ENCODE measurements at regions not wholly inside any gene's neighbourhood (a gene's known extent, or its start where the extent isn't known, plus 50 kb on each side); places are given as distances from the start of the nearest gene placed in this dataset.

- no peaks in the 10 kb centered on the region for H3K4me1 Mint-ChIP-seq
- H3K36me3 Mint-ChIP-seq (ENCODE audit: low read depth), result no peaks in the 10 kb centered on the region
- H3K4me3 Mint-ChIP-seq, result no peak overlapping the region
- H3K9me3 Mint-ChIP-seq, result no peaks in the 10 kb centered on the region
- ChIA-PET CTCF (no interaction called here), POLR2A (no interaction called here)
- no peaks in the 10 kb centered on the region for H3K27me3 Mint-ChIP-seq
- no peak for DNase-seq
- no peak overlapping the region for H3K27ac Mint-ChIP-seq
Measured at GRCh38 chr4:96093563-96093962, 253.7 kb downstream of the PDHA2 start.

- Mint-ChIP-seq H3K4me1 (no peaks in the 10 kb centered on the region), H3K36me3 (ENCODE audit: low read depth) (no peaks in the 10 kb centered on the region), H3K27ac (no peak overlapping the region), H3K9me3 (no peaks in the 10 kb centered on the region), H3K27me3 (no peaks in the 10 kb centered on the region), H3K4me3 (no peak overlapping the region)
- POLR2A ChIA-PET, result no interaction called here
- DNase-seq, result no peak
- CTCF ChIA-PET, result no interaction called here
Measured at GRCh38 chr4:96094183-96094582, 254.3 kb downstream of the PDHA2 start.

- H3K36me3 Mint-ChIP-seq (ENCODE audit: low read depth), result no peaks in the 10 kb centered on the region
- POLR2A ChIA-PET, result no interaction called here
- no peaks in the 10 kb centered on the region for H3K4me1 Mint-ChIP-seq
- H3K27me3 Mint-ChIP-seq, result no peaks in the 10 kb centered on the region
- no peak for DNase-seq
- no peak overlapping the region for H3K27ac Mint-ChIP-seq
- peaks cover 6% of the 10 kb centered on the region for H3K9me3 Mint-ChIP-seq
- CTCF ChIA-PET, result no interaction called here
- no peak overlapping the region for H3K4me3 Mint-ChIP-seq
Measured at GRCh38 chr4:96097040-96097607, 257.2 kb downstream of the PDHA2 start.

- no peaks in the 10 kb centered on the region for H3K36me3 Mint-ChIP-seq (ENCODE audit: low read depth)
- no peaks in the 10 kb centered on the region for H3K27me3 Mint-ChIP-seq
- no peak for DNase-seq
- no peak overlapping the region for H3K4me3 Mint-ChIP-seq
- ChIA-PET CTCF (no interaction called here), POLR2A (no interaction called here)
- no peaks in the 10 kb centered on the region for H3K4me1 Mint-ChIP-seq
- peaks cover 6% of the 10 kb centered on the region for H3K9me3 Mint-ChIP-seq
- no peak overlapping the region for H3K27ac Mint-ChIP-seq
Measured at GRCh38 chr4:96097693-96098092, 257.8 kb downstream of the PDHA2 start.

- Mint-ChIP-seq H3K4me3 (no peak overlapping the region), H3K9me3 (peaks cover 6% of the 10 kb centered on the region), H3K27me3 (no peaks in the 10 kb centered on the region), H3K27ac (no peak overlapping the region), H3K4me1 (no peaks in the 10 kb centered on the region), H3K36me3 (ENCODE audit: low read depth) (no peaks in the 10 kb centered on the region)
- ChIA-PET CTCF (no interaction called here), POLR2A (no interaction called here)
- DNase-seq, result no peak
Measured at GRCh38 chr4:96099031-96099430, 259.1 kb downstream of the PDHA2 start.

GRCh38 chr4:96102541-96103026 is 262.7 kb downstream of the PDHA2 start:
- H3K27ac Mint-ChIP-seq, result no peak overlapping the region
- ChIA-PET CTCF (no interaction called here), POLR2A (no interaction called here)
- peaks cover 6% of the 10 kb centered on the region for H3K9me3 Mint-ChIP-seq
- H3K27me3 Mint-ChIP-seq, result no peaks in the 10 kb centered on the region
- DNase-seq, result no peak
- no peaks in the 10 kb centered on the region for H3K4me1 Mint-ChIP-seq
- no peak overlapping the region for H3K4me3 Mint-ChIP-seq
- no peaks in the 10 kb centered on the region for H3K36me3 Mint-ChIP-seq (ENCODE audit: low read depth)

GRCh38 chr4:96103086-96103485 is 263.2 kb downstream of the PDHA2 start:
- Mint-ChIP-seq H3K4me3 (no peak overlapping the region), H3K27me3 (no peaks in the 10 kb centered on the region), H3K27ac (no peak overlapping the region), H3K9me3 (peaks cover 9% of the 10 kb centered on the region), H3K36me3 (ENCODE audit: low read depth) (no peaks in the 10 kb centered on the region), H3K4me1 (no peaks in the 10 kb centered on the region)
- ChIA-PET POLR2A (no interaction called here), CTCF (no interaction called here)
- no peak for DNase-seq

- Mint-ChIP-seq H3K36me3 (ENCODE audit: low read depth) (no peaks in the 10 kb centered on the region), H3K4me3 (no peak overlapping the region), H3K27ac (no peak overlapping the region), H3K4me1 (no peaks in the 10 kb centered on the region), H3K27me3 (no peaks in the 10 kb centered on the region), H3K9me3 (peaks cover 9% of the 10 kb centered on the region)
- ChIA-PET CTCF (no interaction called here), POLR2A (no interaction called here)
- DNase-seq, result no peak
Measured at GRCh38 chr4:96108146-96108545, 268.3 kb downstream of the PDHA2 start.

- Mint-ChIP-seq H3K4me1 (no peaks in the 10 kb centered on the region), H3K27ac (no peak overlapping the region), H3K36me3 (ENCODE audit: low read depth) (no peaks in the 10 kb centered on the region), H3K27me3 (no peaks in the 10 kb centered on the region), H3K9me3 (peaks cover 9% of the 10 kb centered on the region), H3K4me3 (no peak overlapping the region)
- ChIA-PET POLR2A (no interaction called here), CTCF (no interaction called here)
- no peak for DNase-seq
Measured at GRCh38 chr4:96112631-96113030, 272.7 kb downstream of the PDHA2 start.

GRCh38 chr4:96120206-96120605 is 280.3 kb downstream of the PDHA2 start:
- no peaks in the 10 kb centered on the region for H3K27me3 Mint-ChIP-seq
- no peaks in the 10 kb centered on the region for H3K36me3 Mint-ChIP-seq (ENCODE audit: low read depth)
- POLR2A ChIA-PET, result no interaction called here
- no peak overlapping the region for H3K4me3 Mint-ChIP-seq
- no peak overlapping the region for H3K27ac Mint-ChIP-seq
- CTCF ChIA-PET, result no interaction called here
- no peaks in the 10 kb centered on the region for H3K4me1 Mint-ChIP-seq
- no peak for DNase-seq
- peaks cover 4% of the 10 kb centered on the region for H3K9me3 Mint-ChIP-seq

- Mint-ChIP-seq H3K4me3 (no peak overlapping the region), H3K27me3 (no peaks in the 10 kb centered on the region), H3K9me3 (peaks cover 8% of the 10 kb centered on the region), H3K27ac (no peak overlapping the region), H3K36me3 (ENCODE audit: low read depth) (no peaks in the 10 kb centered on the region), H3K4me1 (no peaks in the 10 kb centered on the region)
- POLR2A ChIA-PET, result no interaction called here
- CTCF ChIA-PET, result interaction anchor here (0.5 kb wide), 1 partner anchor 399 kb away, joined by 3 read pairs; no protein-coding TSS in a partner anchor
- no peak for DNase-seq
Measured at GRCh38 chr4:96126227-96126626, 286.3 kb downstream of the PDHA2 start.

- no peak overlapping the region for H3K27ac Mint-ChIP-seq
- H3K36me3 Mint-ChIP-seq (ENCODE audit: low read depth), result no peaks in the 10 kb centered on the region
- no peak for DNase-seq
- no peaks in the 10 kb centered on the region for H3K27me3 Mint-ChIP-seq
- POLR2A ChIA-PET, result no interaction called here
- H3K9me3 Mint-ChIP-seq, result peaks cover 2% of the 10 kb centered on the region
- CTCF ChIA-PET, result no interaction called here
- H3K4me3 Mint-ChIP-seq, result no peak overlapping the region
- no peaks in the 10 kb centered on the region for H3K4me1 Mint-ChIP-seq
Measured at GRCh38 chr4:96131186-96131585, 291.3 kb downstream of the PDHA2 start.

- POLR2A ChIA-PET, result no interaction called here
- no peaks in the 10 kb centered on the region for H3K36me3 Mint-ChIP-seq (ENCODE audit: low read depth)
- H3K9me3 Mint-ChIP-seq, result peaks cover 2% of the 10 kb centered on the region
- H3K4me1 Mint-ChIP-seq, result no peaks in the 10 kb centered on the region
- DNase-seq, result no peak
- CTCF ChIA-PET, result no interaction called here
- H3K27me3 Mint-ChIP-seq, result no peaks in the 10 kb centered on the region
- H3K27ac Mint-ChIP-seq, result no peak overlapping the region
- no peak overlapping the region for H3K4me3 Mint-ChIP-seq
Measured at GRCh38 chr4:96134806-96135205, 294.9 kb downstream of the PDHA2 start.

GRCh38 chr4:96136056-96136455 is 296.2 kb downstream of the PDHA2 start:
- H3K36me3 Mint-ChIP-seq (ENCODE audit: low read depth), result no peaks in the 10 kb centered on the region
- no peaks in the 10 kb centered on the region for H3K27me3 Mint-ChIP-seq
- CTCF ChIA-PET, result no interaction called here

More at GRCh38 chr4:96136056-96136455, 296.2 kb downstream of the PDHA2 start:
- no peak for DNase-seq
- Mint-ChIP-seq H3K27ac (no peak overlapping the region), H3K9me3 (peaks cover 2% of the 10 kb centered on the region), H3K4me3 (no peak overlapping the region), H3K4me1 (no peaks in the 10 kb centered on the region)
- POLR2A ChIA-PET, result no interaction called here

Measured in activated CD4-positive, alpha-beta memory T cell treated with anti-CD3 and anti-CD28 coated beads, Interleukin-2, amount 10 ng/mL, durations not matched to agents 7 days and 5 days (primary cell).